ENCODE measurements at regions not wholly inside any gene's neighbourhood (a gene's known extent, or its start where the extent isn't known, plus 50 kb on each side); places are given as distances from the start of the nearest gene placed in this dataset.

DNA sequence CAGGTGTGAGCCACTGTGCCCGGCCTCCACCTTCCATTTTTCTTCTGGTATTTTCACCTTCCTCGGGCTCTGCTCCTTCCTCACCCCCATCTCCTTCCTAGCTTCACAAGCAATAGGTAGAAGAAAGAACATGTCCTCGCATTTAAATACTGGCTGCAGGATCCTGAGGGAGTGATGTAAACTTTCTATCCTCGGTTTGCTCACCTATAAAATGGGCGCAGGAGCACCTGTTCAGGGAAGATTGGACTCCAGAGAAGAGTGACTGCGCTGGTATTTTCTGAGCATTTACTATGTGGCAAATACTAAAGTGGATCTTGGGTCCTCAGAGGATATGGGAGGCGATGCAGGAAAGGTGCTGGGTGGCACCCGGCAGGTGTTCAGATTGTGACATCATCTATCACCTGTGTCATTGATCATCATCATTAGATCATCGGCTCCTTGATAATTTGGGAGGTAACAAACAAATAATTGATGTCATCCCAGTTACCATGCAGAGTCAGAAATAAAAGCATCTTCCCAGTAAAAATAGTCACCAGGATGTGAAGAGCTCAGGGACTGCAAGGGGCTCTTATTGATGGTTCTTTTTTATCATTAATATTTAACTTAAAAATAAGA, 72.8 kb downstream of the FOXL1 start:
- TF ChIP-seq, protein P1, sequence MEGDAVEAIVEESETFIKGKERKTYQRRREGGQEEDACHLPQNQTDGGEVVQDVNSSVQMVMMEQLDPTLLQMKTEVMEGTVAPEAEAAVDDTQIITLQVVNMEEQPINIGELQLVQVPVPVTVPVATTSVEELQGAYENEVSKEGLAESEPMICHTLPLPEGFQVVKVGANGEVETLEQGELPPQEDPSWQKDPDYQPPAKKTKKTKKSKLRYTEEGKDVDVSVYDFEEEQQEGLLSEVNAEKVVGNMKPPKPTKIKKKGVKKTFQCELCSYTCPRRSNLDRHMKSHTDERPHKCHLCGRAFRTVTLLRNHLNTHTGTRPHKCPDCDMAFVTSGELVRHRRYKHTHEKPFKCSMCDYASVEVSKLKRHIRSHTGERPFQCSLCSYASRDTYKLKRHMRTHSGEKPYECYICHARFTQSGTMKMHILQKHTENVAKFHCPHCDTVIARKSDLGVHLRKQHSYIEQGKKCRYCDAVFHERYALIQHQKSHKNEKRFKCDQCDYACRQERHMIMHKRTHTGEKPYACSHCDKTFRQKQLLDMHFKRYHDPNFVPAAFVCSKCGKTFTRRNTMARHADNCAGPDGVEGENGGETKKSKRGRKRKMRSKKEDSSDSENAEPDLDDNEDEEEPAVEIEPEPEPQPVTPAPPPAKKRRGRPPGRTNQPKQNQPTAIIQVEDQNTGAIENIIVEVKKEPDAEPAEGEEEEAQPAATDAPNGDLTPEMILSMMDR (IDR thresholded peaks at IDR 0.05): no peak
- no peak for TF ChIP-seq POLR2A (IDR thresholded peaks at IDR 0.05)
